ENCODE measurements at regions not wholly inside any gene's neighbourhood (a gene's known extent, or its start where the extent isn't known, plus 50 kb on each side); places are given as distances from the start of the nearest gene placed in this dataset.

DNA sequence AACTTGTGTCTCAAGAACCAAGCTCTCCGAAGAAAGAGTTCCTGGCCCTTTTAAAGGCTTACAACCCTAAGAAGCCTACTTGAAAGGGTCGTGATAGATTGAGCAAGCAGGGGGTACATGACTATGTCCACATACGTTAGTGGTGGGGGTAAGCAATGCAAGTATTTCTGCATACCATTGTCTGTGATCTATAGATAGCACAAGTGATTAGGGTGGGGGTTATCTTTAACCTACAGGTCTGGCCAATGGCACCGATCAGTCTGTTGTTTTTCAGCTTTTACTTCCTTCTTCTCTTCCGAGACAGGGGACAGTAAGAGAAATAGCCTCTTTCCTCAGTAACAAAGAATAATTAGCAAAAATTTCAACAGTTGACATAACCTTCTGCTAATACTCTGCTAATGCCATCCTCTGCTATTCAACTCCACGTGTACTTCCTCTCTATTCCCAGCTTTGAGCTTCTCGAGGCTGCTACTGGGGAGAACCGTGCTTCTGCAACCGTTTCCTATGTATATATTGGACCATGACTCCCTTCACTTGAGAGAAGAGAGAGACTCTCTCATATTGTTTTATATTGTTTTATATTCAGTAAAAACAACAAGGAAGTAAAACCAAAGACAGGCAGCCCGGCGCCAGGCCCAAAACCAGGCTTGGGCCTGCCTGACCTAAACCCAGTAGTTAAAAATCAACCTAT, 727.7 kb upstream of the NCAM2 start:
- no peak for TF ChIP-seq POLR2AphosphoS5 (IDR thresholded peaks at IDR 0.05)
- TF ChIP-seq, protein P1, sequence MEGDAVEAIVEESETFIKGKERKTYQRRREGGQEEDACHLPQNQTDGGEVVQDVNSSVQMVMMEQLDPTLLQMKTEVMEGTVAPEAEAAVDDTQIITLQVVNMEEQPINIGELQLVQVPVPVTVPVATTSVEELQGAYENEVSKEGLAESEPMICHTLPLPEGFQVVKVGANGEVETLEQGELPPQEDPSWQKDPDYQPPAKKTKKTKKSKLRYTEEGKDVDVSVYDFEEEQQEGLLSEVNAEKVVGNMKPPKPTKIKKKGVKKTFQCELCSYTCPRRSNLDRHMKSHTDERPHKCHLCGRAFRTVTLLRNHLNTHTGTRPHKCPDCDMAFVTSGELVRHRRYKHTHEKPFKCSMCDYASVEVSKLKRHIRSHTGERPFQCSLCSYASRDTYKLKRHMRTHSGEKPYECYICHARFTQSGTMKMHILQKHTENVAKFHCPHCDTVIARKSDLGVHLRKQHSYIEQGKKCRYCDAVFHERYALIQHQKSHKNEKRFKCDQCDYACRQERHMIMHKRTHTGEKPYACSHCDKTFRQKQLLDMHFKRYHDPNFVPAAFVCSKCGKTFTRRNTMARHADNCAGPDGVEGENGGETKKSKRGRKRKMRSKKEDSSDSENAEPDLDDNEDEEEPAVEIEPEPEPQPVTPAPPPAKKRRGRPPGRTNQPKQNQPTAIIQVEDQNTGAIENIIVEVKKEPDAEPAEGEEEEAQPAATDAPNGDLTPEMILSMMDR (IDR thresholded peaks at IDR 0.05): no peak
